NT2/D1 (cell line): ENCODE measurements at regions not wholly inside any gene's neighbourhood (a gene's known extent, or its start where the extent isn't known, plus 50 kb on each side); places are given as distances from the start of the nearest gene placed in this dataset.

Experiments
- SUZ12 ChIP-seq: IDR thresholded peaks from 2 replicates; pipeline ENCODE4 v1.6.1; 2011; ENCODE audit not compliant: insufficient read length, insufficient read depth; ENCODE audit errors: extremely low read depth
- ZNF274 ChIP-seq: IDR thresholded peaks from 2 replicates; pipeline ENCODE4 v1.6.1; 2011; ENCODE audit warnings: mild to moderate bottlenecking, low read depth, low read length

GRCh38 chr2:240241572-240241971, 101.1 kb upstream of the OTOS start:
- TF ChIP-seq SUZ12 (no peak), ZNF274 (no peak)
